ENCODE measurements at regions not wholly inside any gene's neighbourhood (a gene's known extent, or its start where the extent isn't known, plus 50 kb on each side); places are given as distances from the start of the nearest gene placed in this dataset.

GRCh38 chr6:21398741-21399325 lies 194.7 kb upstream of the SOX4 start:
- Histone ChIP-seq H3K4me3 (no peak overlapping the region), H3K36me3 (no peaks in the 10 kb centered on the region), H3K9me3 (no peaks in the 10 kb centered on the region), H3K27me3 (no peaks in the 10 kb centered on the region), H3K4me1 (no peaks in the 10 kb centered on the region), H3K27ac (no peak overlapping the region)
- intact Hi-C loops (cut with DNase I), result no loop called here
- 83% methylated on average over 8 of the region's 10 CpGs for WGBS (ENCODE audit: insufficient coverage, low coverage, low lambda C conversion rate, missing lambda C conversion rate)
- ATAC-seq (no peak), DNase-seq (no peak)
- TF ChIP-seq CTCF (IDR thresholded peaks at IDR 0.05) (no peak), POLR2A (IDR thresholded peaks at IDR 0.05) (no peak)

- ATAC-seq, result no peak
- TF ChIP-seq POLR2A (IDR thresholded peaks at IDR 0.05) (no peak), CTCF (IDR thresholded peaks at IDR 0.05) (no peak)
- WGBS (ENCODE audit: insufficient coverage, low coverage, low lambda C conversion rate, missing lambda C conversion rate), result 55% methylated on average over 3 of the region's 4 CpGs
Observed at GRCh38 chr6:21402368-21402767, 191.2 kb upstream of the SOX4 start.

GRCh38 chr6:21404577-21404976 lies 189.0 kb upstream of the SOX4 start:
- DNase-seq (no peak), ATAC-seq (no peak)
- H3K27me3 ChIP-seq, result no peaks in the 10 kb centered on the region
- no peaks in the 10 kb centered on the region for H3K9me3 ChIP-seq
- no peaks in the 10 kb centered on the region for H3K36me3 ChIP-seq
- no peak overlapping the region for H3K27ac ChIP-seq
- H3K4me1 ChIP-seq, result no peaks in the 10 kb centered on the region
- TF ChIP-seq CTCF (IDR thresholded peaks at IDR 0.05) (no peak), POLR2A (IDR thresholded peaks at IDR 0.05) (no peak)
- intact Hi-C loops (cut with DNase I), result no loop called here
- H3K4me3 ChIP-seq, result no peak overlapping the region
- 83% methylated on average over 2 of the region's 2 CpGs for WGBS (ENCODE audit: insufficient coverage, low coverage, low lambda C conversion rate, missing lambda C conversion rate)

More at GRCh38 chr6:21402368-21402767, 191.2 kb upstream of the SOX4 start:
- H3K36me3 ChIP-seq, result no peaks in the 10 kb centered on the region
- no peaks in the 10 kb centered on the region for H3K27me3 ChIP-seq
- H3K27ac ChIP-seq, result no peak overlapping the region
- no peaks in the 10 kb centered on the region for H3K9me3 ChIP-seq
- no peak overlapping the region for H3K4me3 ChIP-seq
- H3K4me1 ChIP-seq, result no peaks in the 10 kb centered on the region
- intact Hi-C loops (cut with DNase I), result no loop called here
- DNase-seq, result no peak

GRCh38 chr6:21406316-21406715 lies 187.2 kb upstream of the SOX4 start:
- Histone ChIP-seq H3K4me1 (no peaks in the 10 kb centered on the region), H3K9me3 (no peaks in the 10 kb centered on the region), H3K36me3 (no peaks in the 10 kb centered on the region), H3K27me3 (no peaks in the 10 kb centered on the region), H3K27ac (no peak overlapping the region), H3K4me3 (no peak overlapping the region)
- TF ChIP-seq POLR2A (IDR thresholded peaks at IDR 0.05), result no peak
- no peak for TF ChIP-seq CTCF (IDR thresholded peaks at IDR 0.05)
- no peak for ATAC-seq
- DNase-seq, result no peak
- 63% methylated on average over 4 of the region's 5 CpGs for WGBS (ENCODE audit: insufficient coverage, low coverage, low lambda C conversion rate, missing lambda C conversion rate)
- intact Hi-C loops (cut with DNase I), result no loop called here

GRCh38 chr6:21409231-21409630 lies 184.3 kb upstream of the SOX4 start:
- WGBS (ENCODE audit: insufficient coverage, low coverage, low lambda C conversion rate, missing lambda C conversion rate), result 86% methylated on average over 5 of the region's 5 CpGs
- no peak overlapping the region for H3K27ac ChIP-seq
- H3K4me3 ChIP-seq, result no peak overlapping the region
- ATAC-seq (no peak), DNase-seq (no peak)
- H3K4me1 ChIP-seq, result no peaks in the 10 kb centered on the region
- TF ChIP-seq POLR2A (IDR thresholded peaks at IDR 0.05), result no peak
- TF ChIP-seq CTCF (IDR thresholded peaks at IDR 0.05), result no peak
- intact Hi-C loops (cut with DNase I), result no loop called here
- H3K27me3 ChIP-seq, result no peaks in the 10 kb centered on the region
- H3K36me3 ChIP-seq, result no peaks in the 10 kb centered on the region
- H3K9me3 ChIP-seq, result no peaks in the 10 kb centered on the region
